ENCODE measurements at regions not wholly inside any gene's neighbourhood (a gene's known extent, or its start where the extent isn't known, plus 50 kb on each side); places are given as distances from the start of the nearest gene placed in this dataset.

DNA sequence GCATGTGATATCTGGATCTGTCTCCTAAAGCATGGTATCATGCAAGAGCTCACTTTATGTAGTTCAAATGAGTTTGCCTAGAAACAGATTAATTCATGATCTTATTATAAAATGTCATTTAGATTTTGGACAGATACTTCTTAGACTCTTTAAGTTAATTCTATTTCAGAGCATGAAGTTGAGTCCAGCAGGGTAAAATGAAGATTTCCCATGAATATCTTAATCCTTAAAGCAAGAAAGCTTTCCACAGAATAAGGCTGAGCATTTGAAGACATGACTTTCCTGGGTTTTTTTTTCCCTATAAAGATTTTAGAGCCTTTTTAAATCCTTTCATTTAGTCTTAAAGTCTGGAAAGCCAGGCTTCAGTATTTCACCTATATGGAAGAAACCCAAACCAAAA, 556.0 kb upstream of the GJE1 start:
- H3K27me3 ChIP-seq: no peaks in the 10 kb centered on the region
- no peaks in the 10 kb centered on the region for H3K9me3 ChIP-seq
- H3K36me3 ChIP-seq: no peaks in the 10 kb centered on the region
- intact Hi-C loops (cut with DNase I): no loop called here
- no peak overlapping the region for H3K4me3 ChIP-seq
- ATAC-seq (no peak), DNase-seq (no peak)
- TF ChIP-seq CTCF (IDR thresholded peaks at IDR 0.05): no peak
- TF ChIP-seq POLR2A (IDR thresholded peaks at IDR 0.05): no peak
- no peaks in the 10 kb centered on the region for H3K4me1 ChIP-seq
- H3K27ac ChIP-seq: no peak overlapping the region

GRCh38 chr6:141562851-141563763, 569.6 kb upstream of the GJE1 start:
- Histone ChIP-seq H3K4me3 (peak overlapping the region in 11 of 12 donors; percentile 8 to 52 (median 41)), H3K9me3 (no peaks in the 10 kb centered on the region), H3K4me1 (peaks cover 0 to 18% (median 10%) of the 10 kb centered on the region in 12 donors), H3K36me3 (no peaks in the 10 kb centered on the region), H3K27me3 (no peaks in the 10 kb centered on the region), H3K27ac (peak overlapping the region; percentile 43 to 85 (median 70))
- intact Hi-C loops (cut with DNase I): loop anchor here in 5 of 10 donors (5.0 to 10.0 kb wide), 8 partner anchors 158 to 1118 kb away; no protein-coding TSS in a partner anchor
- ATAC-seq (peak; percentile 93 to 95 (median 94)), DNase-seq (peak in 4 of 5 donors; percentile 49 to 71 (median 58))
- TF ChIP-seq POLR2A (IDR thresholded peaks at IDR 0.05): no peak
- TF ChIP-seq CTCF (IDR thresholded peaks at IDR 0.05): peak; percentile 82 to 95 (median 90)
- WGBS, 4 donors: 32 to 38% (median 34%) methylated on average over 11 of the region's 11 CpGs

DNA sequence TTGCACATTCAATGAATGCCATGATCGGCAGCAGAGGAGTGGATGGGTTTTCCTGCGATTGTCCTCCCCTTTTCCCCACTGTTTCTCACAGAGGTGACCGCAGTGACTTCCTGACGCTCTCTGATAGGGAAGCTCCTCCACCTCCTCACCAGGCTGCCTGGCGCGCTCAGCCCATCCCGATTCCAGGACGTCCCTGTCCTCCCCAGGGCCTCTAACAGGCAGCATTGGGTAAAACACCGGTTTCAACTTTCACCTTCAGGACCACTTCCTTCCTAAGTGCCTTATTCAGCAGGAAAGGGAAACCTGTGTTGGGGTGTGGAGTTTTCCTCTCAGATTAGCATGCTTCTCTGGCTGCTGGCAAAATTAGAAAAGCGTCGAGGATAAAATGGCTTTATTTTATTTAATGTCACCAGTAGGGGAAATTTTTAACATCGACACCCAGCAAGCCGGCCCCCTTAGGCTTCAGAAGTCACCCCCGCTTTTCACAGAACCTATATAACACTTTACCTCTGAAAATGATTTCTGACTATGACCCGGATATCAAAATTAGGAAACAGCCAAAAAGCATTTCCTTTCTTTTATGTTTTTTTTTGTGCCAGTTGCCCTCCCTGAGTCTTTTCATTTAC, 570.4 kb upstream of the GJE1 start:
- peak overlapping the region in 11 of 12 donors; percentile 8 to 52 (median 41) for H3K4me3 ChIP-seq
- intact Hi-C loops (cut with DNase I): loop anchor here in 5 of 10 donors (5.0 to 10.0 kb wide), 8 partner anchors 157 to 1117 kb away; no protein-coding TSS in a partner anchor
- DNase-seq: peak; percentile 19 to 61 (median 33)
- no peaks in the 10 kb centered on the region for H3K9me3 ChIP-seq
- ATAC-seq: peak; percentile 67 to 81 (median 78)
- no peaks in the 10 kb centered on the region for H3K27me3 ChIP-seq
- peak overlapping the region; percentile 43 to 85 (median 70) for H3K27ac ChIP-seq
- 24 to 37% (median 29%) methylated on average over 15 of the region's 15 CpGs for WGBS, 4 donors
- no peaks in the 10 kb centered on the region for H3K36me3 ChIP-seq
- H3K4me1 ChIP-seq: peaks cover 0 to 18% (median 10%) of the 10 kb centered on the region in 12 donors
- TF ChIP-seq POLR2A (IDR thresholded peaks at IDR 0.05) (no peak), CTCF (IDR thresholded peaks at IDR 0.05) (no peak)

DNA sequence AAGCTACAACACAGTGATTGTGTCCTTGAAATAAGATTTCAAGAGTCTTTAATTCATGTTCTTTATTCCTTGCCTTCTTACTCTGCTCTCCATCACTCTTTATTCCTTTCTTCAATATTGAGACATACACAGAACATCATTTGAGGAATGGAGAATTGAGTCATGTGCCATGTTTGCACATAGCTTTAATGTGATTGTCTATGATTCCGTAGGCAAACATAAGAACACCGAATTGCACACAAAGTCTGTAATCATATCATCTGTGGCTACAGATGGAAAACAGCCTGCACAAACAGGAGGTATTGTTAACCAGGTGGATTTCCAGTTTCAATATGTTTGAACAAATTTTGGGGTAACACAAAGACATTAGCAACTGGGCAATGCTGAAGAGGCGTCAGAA, 571.6 kb upstream of the GJE1 start:
- TF ChIP-seq CTCF (IDR thresholded peaks at IDR 0.05): no peak
- TF ChIP-seq POLR2A (IDR thresholded peaks at IDR 0.05): no peak
- H3K36me3 ChIP-seq: no peaks in the 10 kb centered on the region
- DNase-seq (no peak), ATAC-seq (no peak)
- no peaks in the 10 kb centered on the region for H3K9me3 ChIP-seq
- no peak overlapping the region for H3K4me3 ChIP-seq
- H3K4me1 ChIP-seq: peaks cover 0 to 18% (median 10%) of the 10 kb centered on the region in 12 donors
- no peak overlapping the region for H3K27ac ChIP-seq
- 79 to 96% (median 89%) methylated on average over 3 of the region's 3 CpGs for WGBS, 4 donors
- intact Hi-C loops (cut with DNase I): loop anchor here in 5 of 10 donors (5.0 to 10.0 kb wide), 8 partner anchors 156 to 1116 kb away; no protein-coding TSS in a partner anchor
- H3K27me3 ChIP-seq: no peaks in the 10 kb centered on the region

All from heart left ventricle (tissue), 16 donors.